ENCODE measurements at regions not wholly inside any gene's neighbourhood (a gene's known extent, or its start where the extent isn't known, plus 50 kb on each side); places are given as distances from the start of the nearest gene placed in this dataset.
A peak's percentile ranks its signal among the peaks of the same experiment; 100 is the strongest.

DNA sequence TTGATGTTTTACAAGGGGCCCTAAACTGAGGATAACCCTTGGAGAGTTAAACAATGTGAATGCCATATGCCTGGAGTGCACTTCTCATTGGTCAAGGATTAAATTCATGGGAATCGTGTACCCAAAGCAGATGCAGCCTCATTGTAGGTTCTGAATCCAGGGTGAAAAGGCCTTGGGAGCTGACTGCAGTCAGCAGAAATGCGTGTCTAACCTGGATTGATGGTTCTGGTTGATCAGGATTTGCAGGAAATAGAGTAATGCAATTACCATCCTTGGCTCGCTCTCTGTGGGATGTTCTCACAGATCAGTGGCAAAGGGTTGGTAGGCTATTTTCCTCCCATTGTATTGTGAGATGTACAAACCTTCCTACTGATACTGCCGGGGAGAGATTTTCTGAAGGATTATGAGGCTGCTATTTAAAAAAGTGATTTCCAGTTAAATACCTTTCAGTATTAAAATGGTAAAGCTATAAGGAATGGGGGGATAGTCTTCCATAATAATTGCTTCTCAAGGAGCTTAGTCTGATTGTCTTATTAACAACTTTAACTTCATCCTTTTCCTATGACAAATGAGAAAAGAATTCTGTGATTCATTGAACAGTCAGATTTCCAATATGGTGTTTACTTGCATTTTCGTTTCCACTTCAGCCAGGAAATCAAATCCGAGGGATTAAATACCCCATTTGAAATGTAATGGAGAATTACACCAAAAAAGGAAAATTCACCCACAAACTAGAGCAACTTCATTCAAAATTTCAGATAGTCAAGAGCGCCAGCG is 1028.1 kb upstream of the EEF2KMT start:
- no peak for DNase-seq (ENCODE audit: low spot score)

DNA sequence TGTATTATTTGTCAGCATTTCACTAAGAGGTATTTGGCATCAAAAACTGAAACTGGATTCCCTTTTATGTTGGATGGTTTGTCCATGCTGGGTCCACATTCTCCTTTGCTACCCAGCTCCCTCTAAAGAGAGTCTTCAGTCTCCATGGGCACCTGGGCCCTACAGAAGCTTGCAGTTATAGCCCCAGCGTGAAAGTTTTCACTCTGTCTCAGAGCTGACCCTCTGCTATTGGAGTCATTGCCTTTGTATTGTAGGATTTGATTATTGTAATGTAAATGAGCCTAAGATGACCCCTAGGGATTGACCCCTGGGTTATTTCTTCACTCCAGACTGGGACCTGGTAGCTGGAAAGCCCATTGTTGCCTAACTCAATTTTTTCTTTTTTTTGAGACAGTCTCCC is 1026.5 kb upstream of the EEF2KMT start:
- DNase-seq (ENCODE audit: low spot score): no peak

GRCh38 chr16:6122401-6122800 is 1024.8 kb upstream of the EEF2KMT start:
- no peak for DNase-seq (ENCODE audit: low spot score)

- no peak for DNase-seq (ENCODE audit: low spot score)
These were observed 1017.1 kb upstream of the EEF2KMT start for GRCh38 chr16:6114691-6115090.

DNA sequence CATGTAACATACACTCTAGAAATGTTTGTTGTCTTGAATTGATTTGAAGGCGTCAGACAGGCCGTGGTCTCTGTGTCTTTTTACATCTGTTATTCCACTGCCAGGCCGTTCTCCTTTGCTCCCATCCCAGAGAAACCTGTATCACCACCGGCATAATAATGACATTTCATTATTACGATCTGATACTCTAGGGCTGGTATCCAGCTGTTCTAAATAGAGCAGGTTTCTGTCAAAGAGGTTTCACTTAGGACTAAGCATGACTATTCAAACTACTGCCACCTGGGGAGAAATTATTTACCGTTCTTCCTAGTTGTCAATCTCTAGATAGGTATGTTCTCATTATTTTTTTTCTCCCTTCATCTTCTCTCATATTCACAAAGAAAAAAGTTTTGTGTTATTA is 1016.2 kb upstream of the EEF2KMT start:
- DNase-seq (ENCODE audit: low spot score): no peak

DNA sequence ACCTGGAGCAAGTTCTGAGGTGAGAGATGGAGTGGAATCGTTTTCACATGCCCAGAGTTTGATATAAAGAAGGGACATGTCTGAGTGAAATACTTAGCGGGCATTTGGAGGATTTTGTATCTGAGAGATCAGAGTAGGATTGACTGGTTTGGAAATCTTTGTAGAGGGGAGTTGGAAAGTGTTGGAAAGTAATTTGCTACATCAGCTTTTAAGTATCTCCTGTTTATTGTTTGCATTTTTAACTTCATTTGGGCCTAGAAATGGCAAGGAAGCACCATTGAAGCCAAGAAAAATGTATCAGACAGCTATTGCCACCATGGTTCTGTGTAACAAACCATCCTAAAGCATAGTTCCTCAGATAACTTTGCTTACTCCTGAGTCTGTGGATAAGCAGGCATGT is 1015.1 kb upstream of the EEF2KMT start:
- no peak for DNase-seq (ENCODE audit: low spot score)

DNA sequence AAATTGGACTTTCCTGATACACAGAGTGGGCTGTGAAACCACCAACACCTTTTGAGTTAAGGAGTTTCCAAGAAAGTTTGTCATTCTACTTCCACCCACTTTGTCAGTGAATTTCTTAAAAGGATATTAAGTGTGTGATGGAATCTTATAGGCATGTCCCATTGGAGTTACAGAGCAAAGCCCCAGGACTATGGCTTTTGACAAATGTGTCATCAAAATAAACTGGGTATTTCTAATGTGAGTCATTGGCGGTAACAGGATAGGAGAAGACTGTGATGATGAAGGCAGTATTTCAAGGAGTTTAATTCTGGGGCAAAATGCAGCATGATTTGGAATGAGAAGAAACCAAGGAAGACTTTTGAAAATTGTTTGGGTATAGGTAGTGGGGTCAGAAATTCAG is 1013.8 kb upstream of the EEF2KMT start:
- DNase-seq (ENCODE audit: low spot score): no peak

GRCh38 chr16:6110346-6110745 is 1012.8 kb upstream of the EEF2KMT start:
- no peak for DNase-seq (ENCODE audit: low spot score)

GRCh38 chr16:6106061-6106460 is 1008.5 kb upstream of the EEF2KMT start:
- no peak for DNase-seq (ENCODE audit: low spot score)

DNA sequence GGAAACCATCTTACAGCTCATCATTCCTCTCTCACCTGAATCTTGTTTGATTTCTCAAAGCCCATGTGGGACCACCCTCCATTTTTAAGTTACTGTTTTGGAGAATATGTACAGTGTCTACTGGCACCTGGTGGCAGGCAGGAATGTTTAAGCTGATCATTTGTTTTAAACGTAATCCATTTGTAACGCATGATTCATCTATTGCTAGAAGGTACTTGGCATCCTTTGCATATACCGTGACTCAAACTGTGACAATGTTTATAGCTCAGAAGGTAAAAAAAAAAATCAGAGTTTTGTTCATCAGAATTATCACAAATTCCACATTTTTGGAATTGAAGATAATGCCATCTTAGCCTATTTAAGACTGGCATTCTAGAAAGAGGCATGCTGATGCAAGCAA is 1007.5 kb upstream of the EEF2KMT start:
- DNase-seq (ENCODE audit: low spot score): no peak

DNA sequence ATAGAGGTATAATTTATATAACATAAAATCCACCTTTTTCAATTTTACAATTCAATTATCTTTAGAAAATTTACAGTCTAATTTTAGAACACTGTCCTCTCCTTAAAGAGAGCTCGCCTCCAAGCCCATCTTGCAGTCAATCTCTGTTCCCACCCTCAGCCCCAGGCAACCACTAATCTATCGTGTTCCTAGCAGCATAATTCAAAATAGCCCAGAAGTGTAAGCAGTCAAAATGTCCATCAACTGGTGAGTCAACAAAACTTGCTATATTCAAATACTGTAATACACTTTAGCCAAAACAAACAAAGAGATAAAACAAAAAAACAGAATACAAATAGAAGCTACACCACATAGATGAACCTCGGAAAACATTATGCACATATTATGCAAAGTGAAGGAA is 1006.8 kb upstream of the EEF2KMT start:
- no peak for DNase-seq (ENCODE audit: low spot score)

GRCh38 chr16:6103561-6103960 is 1006.0 kb upstream of the EEF2KMT start:
- no peak for DNase-seq (ENCODE audit: low spot score)

- no peak for DNase-seq (ENCODE audit: low spot score)
These were observed 1001.5 kb upstream of the EEF2KMT start for GRCh38 chr16:6099102-6099501.

- DNase-seq (ENCODE audit: low spot score): no peak
These were observed 999.5 kb upstream of the EEF2KMT start for GRCh38 chr16:6096931-6097670.

- DNase-seq (ENCODE audit: low spot score): no peak
These were observed 997.8 kb upstream of the EEF2KMT start for GRCh38 chr16:6095414-6095813.

- DNase-seq (ENCODE audit: low spot score): no peak
These were observed 993.4 kb upstream of the EEF2KMT start for GRCh38 chr16:6091021-6091420.

GRCh38 chr16:6081320-6081976 is 983.9 kb upstream of the EEF2KMT start:
- DNase-seq (ENCODE audit: low spot score): peak; percentile 29

DNA sequence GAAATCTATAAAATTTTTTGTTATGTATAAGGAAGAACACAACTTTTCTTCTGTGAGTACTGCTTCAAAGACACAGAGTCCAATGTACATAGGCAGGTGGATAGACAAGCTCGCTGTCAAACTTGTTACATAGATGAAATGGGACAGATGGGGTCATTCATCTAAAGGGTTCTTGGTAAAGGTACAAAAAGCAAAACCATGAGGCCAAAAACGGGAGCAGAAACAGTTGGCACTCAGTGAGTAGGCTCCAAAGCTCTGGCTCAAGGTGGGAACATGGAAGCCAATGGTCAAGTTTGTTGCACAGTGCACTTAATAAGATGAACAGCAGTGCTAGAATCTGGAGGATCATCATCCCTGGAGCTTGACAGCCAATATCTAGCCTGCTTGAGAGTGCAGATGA is 979.0 kb upstream of the EEF2KMT start:
- no peak for DNase-seq (ENCODE audit: low spot score)

- no peak for DNase-seq (ENCODE audit: low spot score)
These were observed 970.5 kb upstream of the EEF2KMT start for GRCh38 chr16:6068063-6068462.

DNA sequence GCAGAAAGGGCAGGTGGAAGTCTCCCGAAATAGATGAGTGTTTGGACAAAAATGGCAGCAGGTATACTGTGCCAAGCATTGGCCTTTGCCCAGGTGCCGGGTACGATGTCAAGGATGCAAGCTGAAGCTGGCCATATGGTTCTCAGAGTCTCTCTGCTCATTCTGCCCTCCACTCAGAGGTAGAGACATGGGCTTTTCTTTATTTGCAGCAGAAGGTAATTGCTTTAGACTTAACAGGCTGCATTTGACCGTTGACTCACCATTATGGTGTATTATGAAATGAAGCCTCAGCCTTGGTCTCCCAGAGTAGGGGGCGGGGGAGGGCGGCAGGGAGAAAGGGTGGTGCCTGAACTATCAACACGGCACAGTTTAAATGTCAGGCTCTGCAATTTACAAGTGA is 969.1 kb upstream of the EEF2KMT start:
- DNase-seq (ENCODE audit: low spot score): no peak

DNA sequence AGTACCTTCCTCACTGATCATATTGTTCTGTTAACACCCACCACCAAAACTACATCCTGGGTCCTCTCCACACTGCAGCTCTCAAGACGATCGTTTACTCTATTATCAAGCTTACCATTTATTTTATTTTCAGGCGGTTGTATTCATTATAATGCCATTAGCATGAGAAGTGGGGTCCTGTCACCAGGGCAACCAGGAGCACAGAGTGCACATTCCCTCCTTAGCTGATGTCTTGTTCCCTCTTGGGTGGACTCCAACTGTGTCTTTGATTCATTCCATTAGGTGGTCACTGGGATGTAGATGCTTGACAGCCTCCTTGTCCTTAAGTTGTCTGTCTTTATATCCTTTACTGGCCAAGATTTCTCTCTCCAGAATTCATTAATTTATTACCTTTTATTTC is 965.9 kb upstream of the EEF2KMT start:
- no peak for DNase-seq (ENCODE audit: low spot score)

GRCh38 chr16:6059671-6060070 is 962.1 kb upstream of the EEF2KMT start:
- no peak for DNase-seq (ENCODE audit: low spot score)

DNA sequence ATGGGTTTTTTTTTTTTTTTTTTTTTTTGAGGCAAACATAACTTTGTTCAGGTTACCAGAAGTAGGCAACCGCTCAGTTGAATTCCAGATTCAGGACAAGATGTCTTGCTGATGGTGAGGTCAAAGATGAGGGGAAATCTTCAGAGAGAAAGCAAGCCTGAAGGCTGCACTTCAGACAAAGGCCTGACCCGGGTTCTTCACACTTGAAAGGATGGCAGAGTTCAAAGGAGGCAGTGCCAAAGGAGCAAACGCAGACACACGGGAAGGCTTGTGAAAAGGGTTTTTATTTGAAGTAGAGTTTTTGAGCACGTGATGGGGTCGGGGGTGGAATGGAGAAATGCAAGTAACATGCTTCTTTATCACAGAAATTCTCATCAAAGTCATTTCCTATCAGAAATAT is 960.2 kb upstream of the EEF2KMT start:
- DNase-seq (ENCODE audit: low spot score): no peak
